Caco-2 (cell line): ENCODE measurements at regions not wholly inside any gene's neighbourhood (a gene's known extent, or its start where the extent isn't known, plus 50 kb on each side); places are given as distances from the start of the nearest gene placed in this dataset.

Experiments
- BruUV-seq: library from RNA; stranded (reverse); fragments of 400-500 nt; replicated peaks from 2 replicates; lab custom pipeline; 2021; lab: Mats Ljungman, UMichigan
- CTCF ChIA-PET: fragments of 300-600 bp; sonication (Branson Sonifier 250); formaldehyde crosslinking; loops from one replicate; lab custom pipeline; 2022; ENCODE audit warnings: antibody characterized with exemption; lab: Charles Lee
- POLR2A ChIA-PET: fragments of 300-600 bp; sonication (Branson Sonifier 250); formaldehyde crosslinking; loops from one replicate; lab custom pipeline; 2022; ENCODE audit warnings: antibody characterized with exemption; lab: Charles Lee
- DNase-seq, 2 experiments: peaks; one replicate each; pipeline versions ENCODE4 v3.0.0 to v3.0.0-alpha.2; 2020 to 2022
- H3K27me3 ChIP-seq: replicated peaks from 2 replicates; pipeline ENCODE4 v1.6.0; 2011; ENCODE audit warnings: low read length; ENCODE audit not compliant: control insufficient read depth, insufficient read depth
- H3K36me3 ChIP-seq: 2 replicates; pipeline ENCODE4 v1.5.1; 2011; ENCODE audit warnings: low read length; ENCODE audit not compliant: control insufficient read depth, insufficient read depth
- H3K4me1 ChIP-seq: fragments of 250-450 bp; sonication (Bioruptor Pico); 2 replicates; pipeline ENCODE4 v1.5.1; 2020; ENCODE audit warnings: mild to moderate bottlenecking
- H3K4me3 ChIP-seq: 2 replicates; pipeline ENCODE4 v1.5.1; 2011; ENCODE audit warnings: low read depth, mild to moderate bottlenecking, control low read depth, low read length
- H3K9me3 ChIP-seq: fragments of 250-450 bp; sonication (Bioruptor Pico); 2 replicates; pipeline ENCODE4 v1.5.1; 2020; ENCODE audit warnings: mild to moderate bottlenecking, moderate library complexity
- H3K27ac Mint-ChIP-seq: one replicate; pipeline ENCODE4 v1.8.0; 2022; ENCODE audit warnings: mixed read lengths; ENCODE audit not compliant: unreplicated experiment
- H3K27me3 Mint-ChIP-seq: one replicate; pipeline ENCODE4 v1.8.0; 2022; ENCODE audit warnings: mixed read lengths; ENCODE audit not compliant: insufficient read depth, unreplicated experiment
- H3K36me3 Mint-ChIP-seq: one replicate; pipeline ENCODE4 v1.8.0; 2022; ENCODE audit warnings: mild to moderate bottlenecking, mixed read lengths; ENCODE audit not compliant: insufficient read depth, unreplicated experiment
- H3K4me1 Mint-ChIP-seq: one replicate; pipeline ENCODE4 v1.8.0; 2022; ENCODE audit warnings: low read depth, mixed read lengths; ENCODE audit not compliant: unreplicated experiment
- H3K4me3 Mint-ChIP-seq: one replicate; pipeline ENCODE4 v1.8.0; 2022; ENCODE audit warnings: mild to moderate bottlenecking, moderate library complexity, mixed read lengths; ENCODE audit not compliant: unreplicated experiment
- H3K9me3 Mint-ChIP-seq: one replicate; pipeline ENCODE4 v1.8.0; 2022; ENCODE audit warnings: mixed read lengths; ENCODE audit not compliant: unreplicated experiment
- CTCF ChIP-seq, 2 experiments: fragments of 200-600 bp in 1 of 2; IDR thresholded peaks; 1 replicate in 1 of 2; 2 replicates in 1 of 2; pipeline versions ENCODE4 v1.5.1 to v1.8.0; 2011 to 2022; ENCODE audit warnings: antibody characterized with exemption in 1 of 2, control low read depth in 1 of 2, inconsistent platforms in 1 of 2, low read depth in 1 of 2, low read length in 1 of 2, mild to moderate bottlenecking in 1 of 2, moderate library complexity in 1 of 2; ENCODE audit not compliant: insufficient read depth in 1 of 2, severe bottlenecking in 1 of 2, unreplicated experiment in 1 of 2
- intact Hi-C: fragments of 100-400 bp; cut with micrococcal nuclease; formaldehyde crosslinking; loops from one replicate; pipeline ENCODE4 v1.10.0; 2022; ENCODE audit not compliant: unreplicated experiment

- intact Hi-C loops, result no loop called here
- no peaks in the 10 kb centered on the region for H3K4me1 Mint-ChIP-seq
These were observed 218.4 kb downstream of the MED10 start for GRCh38 chr5:6159832-6160430.

GRCh38 chr5:6158974-6159831, 219.1 kb downstream of the MED10 start:
- POLR2A ChIA-PET, result no interaction called here
- TF ChIP-seq CTCF (IDR thresholded peaks at IDR 0.05; ENCODE audit: insufficient read depth in 1 of 2, low read depth in 1 of 2, low read length in 1 of 2, severe bottlenecking in 1 of 2, unreplicated experiment in 1 of 2), result no peak
- Histone ChIP-seq H3K4me3 (no peak overlapping the region), H3K27me3 (no peaks in the 10 kb centered on the region), H3K9me3 (no peaks in the 10 kb centered on the region), H3K4me1 (peaks cover 4% of the 10 kb centered on the region; the same call in 1 of the 2 replicates), H3K36me3 (no peaks in the 10 kb centered on the region)
- Mint-ChIP-seq H3K27ac (no peak overlapping the region), H3K4me1 (no peaks in the 10 kb centered on the region), H3K36me3 (no peaks in the 10 kb centered on the region), H3K4me3 (no peak overlapping the region), H3K27me3 (peaks cover 4% of the 10 kb centered on the region), H3K9me3 (no peaks in the 10 kb centered on the region)
- intact Hi-C loops, result no loop called here
- CTCF ChIA-PET, result no interaction called here
- DNase-seq, result no peak
- no TSS peak for BruUV-seq

More at GRCh38 chr5:6159832-6160430, 218.4 kb downstream of the MED10 start:
- no peaks in the 10 kb centered on the region for H3K9me3 ChIP-seq
- peaks cover 4% of the 10 kb centered on the region; the same call in 1 of the 2 replicates for H3K4me1 ChIP-seq
- POLR2A ChIA-PET, result no interaction called here
- H3K4me3 ChIP-seq, result no peak overlapping the region
- Mint-ChIP-seq H3K4me3 (no peak overlapping the region), H3K9me3 (no peaks in the 10 kb centered on the region), H3K36me3 (no peaks in the 10 kb centered on the region), H3K27me3 (peaks cover 4% of the 10 kb centered on the region), H3K27ac (no peak overlapping the region)
- H3K27me3 ChIP-seq, result no peaks in the 10 kb centered on the region
- no peak for DNase-seq
- CTCF ChIA-PET, result no interaction called here
- BruUV-seq, result no TSS peak
- no peaks in the 10 kb centered on the region for H3K36me3 ChIP-seq
- TF ChIP-seq CTCF (IDR thresholded peaks at IDR 0.05; ENCODE audit: insufficient read depth in 1 of 2, low read depth in 1 of 2, low read length in 1 of 2, severe bottlenecking in 1 of 2, unreplicated experiment in 1 of 2), result no peak

GRCh38 chr5:6154216-6154615, 224.1 kb downstream of the MED10 start:
- CTCF ChIA-PET, result interaction anchor here (0.5 kb wide), 1 partner anchor 11 kb away, joined by 3 read pairs; no protein-coding TSS in a partner anchor
- TF ChIP-seq CTCF (IDR thresholded peaks at IDR 0.05; ENCODE audit: insufficient read depth in 1 of 2, low read depth in 1 of 2, low read length in 1 of 2, severe bottlenecking in 1 of 2, unreplicated experiment in 1 of 2), result no peak
- no peak overlapping the region for H3K4me3 ChIP-seq
- peaks cover 4% of the 10 kb centered on the region for H3K27me3 Mint-ChIP-seq
- H3K9me3 Mint-ChIP-seq, result no peaks in the 10 kb centered on the region
- no peaks in the 10 kb centered on the region for H3K36me3 Mint-ChIP-seq
- POLR2A ChIA-PET, result no interaction called here
- no peaks in the 10 kb centered on the region for H3K36me3 ChIP-seq
- H3K27me3 ChIP-seq, result no peaks in the 10 kb centered on the region
- no peaks in the 10 kb centered on the region for H3K4me1 Mint-ChIP-seq
- H3K9me3 ChIP-seq, result no peaks in the 10 kb centered on the region; the same call in 1 of the 2 replicates
- no peak for DNase-seq
- H3K4me3 Mint-ChIP-seq, result no peak overlapping the region
- no peak overlapping the region for H3K27ac Mint-ChIP-seq
- BruUV-seq, result no TSS peak
- H3K4me1 ChIP-seq, result no peaks in the 10 kb centered on the region
- intact Hi-C loops, result no loop called here
